ENCODE measurements at regions not wholly inside any gene's neighbourhood (a gene's known extent, or its start where the extent isn't known, plus 50 kb on each side); places are given as distances from the start of the nearest gene placed in this dataset.

DNA sequence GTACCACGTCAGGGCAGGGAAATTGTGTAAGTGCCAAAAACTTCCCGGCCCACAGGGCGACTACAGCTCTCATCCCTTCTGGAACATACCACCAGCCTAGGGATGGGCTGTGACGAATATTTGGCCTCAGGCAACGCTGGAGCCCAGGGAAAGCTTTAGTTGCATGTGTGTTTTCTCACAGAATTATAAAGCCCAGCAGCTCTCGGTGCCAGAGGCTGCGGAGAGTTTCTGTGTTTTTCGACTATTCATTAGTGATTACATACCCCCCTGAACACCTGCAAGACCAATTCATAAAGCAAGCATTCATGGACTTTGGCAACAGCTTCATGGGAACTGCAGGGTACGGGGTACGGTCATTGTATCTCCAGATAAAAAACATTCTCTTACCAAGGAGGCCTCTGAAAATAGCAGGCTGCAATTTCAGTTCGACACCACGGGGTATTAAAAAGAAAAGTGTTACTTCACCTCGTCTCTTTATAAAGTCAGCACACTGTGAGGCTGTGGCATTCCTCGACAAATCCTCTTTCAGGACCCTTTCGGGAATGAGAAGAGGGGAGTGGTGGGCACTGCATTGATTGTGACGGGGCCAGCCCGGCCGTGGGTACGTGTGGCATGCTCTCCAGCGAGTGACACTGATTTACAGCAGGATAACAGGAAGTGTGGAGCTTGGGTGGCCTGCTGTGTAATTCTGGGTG lies 243.6 kb upstream of the SORL1-AS1 start:
- H3K4me3 ChIP-seq (replicated peaks in 1 of 2; ENCODE audit: low read depth in 1 of 2, low read length in 2 of 2), result no peak overlapping the region
- DNase-seq (ENCODE audit: low read depth, low spot score), result no peak
- intact Hi-C loops (cut with micrococcal nuclease), result no loop called here
- no peaks in the 10 kb centered on the region for H3K27me3 ChIP-seq (ENCODE audit: insufficient read depth, low read length)
- peaks cover 0 to 12% of the 10 kb centered on the region in 2 experiments; a peak in 2 of 4 replicates for H3K4me1 ChIP-seq (ENCODE audit: control insufficient read depth in 1 of 2, insufficient read depth in 2 of 2, low read length in 2 of 2)
- no peaks in the 10 kb centered on the region for H4K20me1 ChIP-seq (ENCODE audit: insufficient read depth)
- ATAC-seq, result no peak
- ChIA-PET CTCF (no interaction called here), POLR2A (no interaction called here), RAD21 (ENCODE audit: low non-redundant PET in 1 of 2, low total read pairs in 2 of 2, uncharacterized antibody in 2 of 2, unreplicated experiment in 2 of 2) (no interaction called here)
- H3K9me2 ChIP-seq (ENCODE audit: insufficient read depth), result no peaks in the 10 kb centered on the region
- H3K36me3 ChIP-seq (ENCODE audit: control insufficient read depth in 1 of 2, insufficient read depth in 2 of 2, low read length in 2 of 2), result no peaks in the 10 kb centered on the region
- TF ChIP-seq CEBPB (IDR thresholded peaks at IDR 0.05; ENCODE audit: low read depth) (no peak), ZNF274 (IDR thresholded peaks at IDR 0.05; ENCODE audit: low read depth, low read length) (no peak), TCF7L2 (IDR thresholded peaks at IDR 0.05; ENCODE audit: borderline replicate concordance, extremely low read depth, insufficient read depth, insufficient read length) (no peak), SIN3A (IDR thresholded peaks at IDR 0.05; ENCODE audit: low read depth) (no peak), FOSL1 (IDR thresholded peaks at IDR 0.05; ENCODE audit: low read depth) (no peak), SRF (IDR thresholded peaks at IDR 0.05; ENCODE audit: low read depth) (no peak), CBX3 (IDR thresholded peaks at IDR 0.05; ENCODE audit: low read depth) (no peak), EGR1 (IDR thresholded peaks at IDR 0.05; ENCODE audit: low read depth) (no peak), SP1 (IDR thresholded peaks at IDR 0.05; ENCODE audit: low read depth) (no peak), JUND (IDR thresholded peaks at IDR 0.05) (no peak)
- TF ChIP-seq, protein P1, sequence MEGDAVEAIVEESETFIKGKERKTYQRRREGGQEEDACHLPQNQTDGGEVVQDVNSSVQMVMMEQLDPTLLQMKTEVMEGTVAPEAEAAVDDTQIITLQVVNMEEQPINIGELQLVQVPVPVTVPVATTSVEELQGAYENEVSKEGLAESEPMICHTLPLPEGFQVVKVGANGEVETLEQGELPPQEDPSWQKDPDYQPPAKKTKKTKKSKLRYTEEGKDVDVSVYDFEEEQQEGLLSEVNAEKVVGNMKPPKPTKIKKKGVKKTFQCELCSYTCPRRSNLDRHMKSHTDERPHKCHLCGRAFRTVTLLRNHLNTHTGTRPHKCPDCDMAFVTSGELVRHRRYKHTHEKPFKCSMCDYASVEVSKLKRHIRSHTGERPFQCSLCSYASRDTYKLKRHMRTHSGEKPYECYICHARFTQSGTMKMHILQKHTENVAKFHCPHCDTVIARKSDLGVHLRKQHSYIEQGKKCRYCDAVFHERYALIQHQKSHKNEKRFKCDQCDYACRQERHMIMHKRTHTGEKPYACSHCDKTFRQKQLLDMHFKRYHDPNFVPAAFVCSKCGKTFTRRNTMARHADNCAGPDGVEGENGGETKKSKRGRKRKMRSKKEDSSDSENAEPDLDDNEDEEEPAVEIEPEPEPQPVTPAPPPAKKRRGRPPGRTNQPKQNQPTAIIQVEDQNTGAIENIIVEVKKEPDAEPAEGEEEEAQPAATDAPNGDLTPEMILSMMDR (IDR thresholded peaks at IDR 0.05 in 2 of 3, conservative IDR thresholded peaks at IDR 0.05 in 1 of 3; ENCODE audit: borderline replicate concordance in 1 of 3, insufficient read depth in 1 of 3, low read depth in 2 of 3, low read length in 2 of 3), result no peak
- TF ChIP-seq, protein P2, sequence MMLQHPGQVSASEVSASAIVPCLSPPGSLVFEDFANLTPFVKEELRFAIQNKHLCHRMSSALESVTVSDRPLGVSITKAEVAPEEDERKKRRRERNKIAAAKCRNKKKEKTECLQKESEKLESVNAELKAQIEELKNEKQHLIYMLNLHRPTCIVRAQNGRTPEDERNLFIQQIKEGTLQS (IDR thresholded peaks at IDR 0.05), result no peak
- TF ChIP-seq, protein P3, sequence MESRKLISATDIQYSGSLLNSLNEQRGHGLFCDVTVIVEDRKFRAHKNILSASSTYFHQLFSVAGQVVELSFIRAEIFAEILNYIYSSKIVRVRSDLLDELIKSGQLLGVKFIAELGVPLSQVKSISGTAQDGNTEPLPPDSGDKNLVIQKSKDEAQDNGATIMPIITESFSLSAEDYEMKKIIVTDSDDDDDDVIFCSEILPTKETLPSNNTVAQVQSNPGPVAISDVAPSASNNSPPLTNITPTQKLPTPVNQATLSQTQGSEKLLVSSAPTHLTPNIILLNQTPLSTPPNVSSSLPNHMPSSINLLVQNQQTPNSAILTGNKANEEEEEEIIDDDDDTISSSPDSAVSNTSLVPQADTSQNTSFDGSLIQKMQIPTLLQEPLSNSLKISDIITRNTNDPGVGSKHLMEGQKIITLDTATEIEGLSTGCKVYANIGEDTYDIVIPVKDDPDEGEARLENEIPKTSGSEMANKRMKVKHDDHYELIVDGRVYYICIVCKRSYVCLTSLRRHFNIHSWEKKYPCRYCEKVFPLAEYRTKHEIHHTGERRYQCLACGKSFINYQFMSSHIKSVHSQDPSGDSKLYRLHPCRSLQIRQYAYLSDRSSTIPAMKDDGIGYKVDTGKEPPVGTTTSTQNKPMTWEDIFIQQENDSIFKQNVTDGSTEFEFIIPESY (IDR thresholded peaks at IDR 0.05; ENCODE audit: extremely low read depth, insufficient replicate concordance, low read length), result no peak
- no peak overlapping the region for H3K27ac ChIP-seq (ENCODE audit: low read depth, low read length)
- no peak overlapping the region for H2AFZ ChIP-seq (ENCODE audit: low read depth, low read length, poor library complexity, severe bottlenecking)
- H3K9ac ChIP-seq (ENCODE audit: low read length), result no peak overlapping the region
- no TSS peak for BruUV-seq (replicated peaks)
- H3K9me3 ChIP-seq (ENCODE audit: control insufficient read depth in 1 of 2, insufficient read depth in 1 of 2, low read depth in 1 of 2, low read length in 2 of 2), result no peaks in the 10 kb centered on the region
- no peak overlapping the region for H3K4me2 ChIP-seq (ENCODE audit: low read length)
- H3K79me2 ChIP-seq (ENCODE audit: insufficient read depth, low read length), result no peaks in the 10 kb centered on the region

Data from HCT116 (cell line).